ENCODE measurements at regions not wholly inside any gene's neighbourhood (a gene's known extent, or its start where the extent isn't known, plus 50 kb on each side); places are given as distances from the start of the nearest gene placed in this dataset.

DNA sequence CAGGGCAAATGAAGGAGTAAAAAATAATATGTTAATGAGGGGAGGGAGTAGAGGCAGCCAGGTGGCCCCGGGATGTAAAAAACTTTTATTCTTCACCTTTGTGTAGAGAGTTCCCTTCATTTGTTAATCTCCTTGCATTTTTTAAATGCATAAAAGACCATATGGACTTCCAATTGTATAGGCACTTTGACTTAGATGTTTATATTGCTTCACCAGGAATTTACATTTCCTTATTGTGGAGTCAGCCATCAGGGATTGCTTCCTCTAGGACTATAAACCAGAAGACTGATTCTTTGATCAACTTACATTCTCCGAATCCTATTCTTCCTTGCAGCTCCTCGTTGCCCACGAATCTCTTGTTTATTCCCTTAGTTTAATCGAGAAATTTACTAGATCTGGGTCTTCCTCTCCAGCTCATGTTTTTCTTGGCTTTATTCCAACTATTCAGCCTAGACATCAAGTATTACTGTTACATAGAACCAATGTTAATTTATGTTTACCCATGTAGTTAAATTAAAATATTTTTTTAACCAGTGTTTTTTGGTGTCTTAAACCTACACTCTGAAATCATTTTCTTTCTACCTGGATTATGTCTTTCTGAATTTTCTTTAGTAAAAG is 1187.0 kb upstream of the SLC10A2 start:
- H3K27ac ChIP-seq (ENCODE audit: low read depth, low read length) = no peak overlapping the region
- H3K36me3 ChIP-seq (ENCODE audit: control insufficient read depth, insufficient read depth, low read length) = no peaks in the 10 kb centered on the region
- 80 to 87% methylated on average over 4 to 5 of the region's 5 CpGs for WGBS, 2 experiments (ENCODE audit: insufficient coverage in 1 of 2, insufficient read length in 1 of 2)
- no peaks in the 10 kb centered on the region for H3K36me3 Mint-ChIP-seq (ENCODE audit: low read depth)
- no peaks in the 10 kb centered on the region for H3K27me3 Mint-ChIP-seq (ENCODE audit: insufficient read depth)
- no peaks in the 10 kb centered on the region for H3K27me3 ChIP-seq (ENCODE audit: control insufficient read depth, insufficient read depth, low read length, poor library complexity, severe bottlenecking)
- no peak overlapping the region for H3K27ac Mint-ChIP-seq
- no peaks in the 10 kb centered on the region for H3K9me3 ChIP-seq (ENCODE audit: control insufficient read depth, low read length)
- no peak overlapping the region for H3K4me3 Mint-ChIP-seq
- H3K4me3 ChIP-seq (ENCODE audit: low read length) = no peak overlapping the region
- H3K4me1 ChIP-seq (ENCODE audit: control insufficient read depth, insufficient read depth, low read length) = no peaks in the 10 kb centered on the region
- H3K9me3 Mint-ChIP-seq = no peaks in the 10 kb centered on the region
- peaks cover 9% of the 10 kb centered on the region for H3K4me1 Mint-ChIP-seq
- no peak for TF ChIP-seq CTCF (conservative IDR thresholded peaks at IDR 0.05)
- no peak overlapping the region for H3K9ac ChIP-seq (ENCODE audit: extremely low read depth, low read length, poor library complexity, severe bottlenecking)
- DNase-seq = no peak

DNA sequence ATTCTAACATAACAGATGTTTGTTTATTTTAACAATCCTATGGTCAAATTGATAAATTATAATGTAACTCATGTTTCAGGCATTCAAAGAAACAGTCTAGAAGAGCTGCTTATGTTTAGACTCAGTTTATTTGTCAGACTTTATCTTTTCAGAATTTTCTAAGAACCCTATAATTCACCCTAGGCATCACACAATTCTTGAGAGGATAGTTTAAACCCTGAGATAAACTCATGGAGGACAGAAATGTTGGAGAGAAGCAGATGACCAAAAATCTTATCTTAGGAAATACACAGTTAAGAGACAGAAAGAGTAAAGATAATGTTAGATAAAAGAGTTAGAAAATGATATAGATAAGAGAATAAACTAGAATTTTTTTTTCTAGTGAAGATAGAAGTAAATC is 1185.7 kb upstream of the SLC10A2 start:
- Histone ChIP-seq H3K4me1 (ENCODE audit: control insufficient read depth, insufficient read depth, low read length) (no peaks in the 10 kb centered on the region), H3K9ac (ENCODE audit: extremely low read depth, low read length, poor library complexity, severe bottlenecking) (no peak overlapping the region), H3K27ac (ENCODE audit: low read depth, low read length) (no peak overlapping the region), H3K36me3 (ENCODE audit: control insufficient read depth, insufficient read depth, low read length) (no peaks in the 10 kb centered on the region), H3K4me3 (ENCODE audit: low read length) (no peak overlapping the region), H3K9me3 (ENCODE audit: control insufficient read depth, low read length) (no peaks in the 10 kb centered on the region), H3K27me3 (ENCODE audit: control insufficient read depth, insufficient read depth, low read length, poor library complexity, severe bottlenecking) (no peaks in the 10 kb centered on the region)
- Mint-ChIP-seq H3K27ac (no peak overlapping the region), H3K9me3 (no peaks in the 10 kb centered on the region), H3K27me3 (ENCODE audit: insufficient read depth) (no peaks in the 10 kb centered on the region), H3K4me3 (no peak overlapping the region), H3K36me3 (ENCODE audit: low read depth) (no peaks in the 10 kb centered on the region), H3K4me1 (peaks cover 9% of the 10 kb centered on the region)
- no peak for DNase-seq
- TF ChIP-seq CTCF (conservative IDR thresholded peaks at IDR 0.05) = no peak

GRCh38 chr13:104246955-104247354 is 1180.7 kb upstream of the SLC10A2 start:
- Mint-ChIP-seq H3K9me3 (no peaks in the 10 kb centered on the region), H3K27ac (no peak overlapping the region)
- no peak for DNase-seq

More at GRCh38 chr13:104246955-104247354, 1180.7 kb upstream of the SLC10A2 start:
- no peak overlapping the region for H3K4me3 ChIP-seq (ENCODE audit: low read length)
- no peak overlapping the region for H3K27ac ChIP-seq (ENCODE audit: low read depth, low read length)
- H3K9ac ChIP-seq (ENCODE audit: extremely low read depth, low read length, poor library complexity, severe bottlenecking) = no peak overlapping the region
- Mint-ChIP-seq H3K4me1 (no peaks in the 10 kb centered on the region), H3K4me3 (no peak overlapping the region), H3K27me3 (ENCODE audit: insufficient read depth) (no peaks in the 10 kb centered on the region), H3K36me3 (ENCODE audit: low read depth) (no peaks in the 10 kb centered on the region)
- H3K36me3 ChIP-seq (ENCODE audit: control insufficient read depth, insufficient read depth, low read length) = no peaks in the 10 kb centered on the region
- no peaks in the 10 kb centered on the region for H3K27me3 ChIP-seq (ENCODE audit: control insufficient read depth, insufficient read depth, low read length, poor library complexity, severe bottlenecking)
- no peaks in the 10 kb centered on the region for H3K9me3 ChIP-seq (ENCODE audit: control insufficient read depth, low read length)
- no peaks in the 10 kb centered on the region for H3K4me1 ChIP-seq (ENCODE audit: control insufficient read depth, insufficient read depth, low read length)
- TF ChIP-seq CTCF (conservative IDR thresholded peaks at IDR 0.05) = no peak

All from endodermal cell (in vitro differentiated cells).